HepG2 (cell line): ENCODE measurements at regions not wholly inside any gene's neighbourhood (a gene's known extent, or its start where the extent isn't known, plus 50 kb on each side); places are given as distances from the start of the nearest gene placed in this dataset.

Experiments used
- ATAC-seq: fragments of 200-7000 bp; cut with Tn5 transposase; 3 replicates; pipeline ENCODE4 v1.9.1; 2020; ENCODE audit warnings: mild to moderate bottlenecking, moderate library complexity
- BruUV-seq: library from RNA; stranded (reverse); fragments of 400-500 nt; replicated peaks from 2 replicates; lab custom pipeline; 2021; lab: Mats Ljungman, UMichigan
- CTCF ChIA-PET: fragments of 300-600 bp; formaldehyde crosslinking; extraction: SDS; loops from one replicate; lab custom pipeline; 2021; ENCODE audit warnings: low total read pairs, inconsistent platforms, low intra/inter-chr PET ratio; lab: Yijun Ruan, JAX
- POLR2A ChIA-PET: fragments of 350-600 bp; sonication (Branson Sonifier 250); formaldehyde crosslinking; loops from one replicate; lab custom pipeline; 2020; ENCODE audit warnings: antibody characterized with exemption, inconsistent platforms; lab: Yijun Ruan, JAX
- DNase-seq: peaks from one replicate; pipeline ENCODE4 v3.0.0-alpha.2; 2015; ENCODE audit warnings: low spot score
- FAIRE-seq: peaks from 3 replicates; lab custom pipeline; 2011; peaks lifted over from hg19 to GRCh38; lab: Jason Lieb, UNC
- H2AFZ ChIP-seq: one replicate; pipeline ENCODE4 v1.6.1; 2011; ENCODE audit warnings: low read length, inconsistent platforms
- H3K27ac ChIP-seq: fragments of 300-600 bp; 3 replicates; pipeline ENCODE4 v1.8.0; 2011; ENCODE audit warnings: mixed run types, mild to moderate bottlenecking, mixed read lengths, low read length, inconsistent platforms; ENCODE audit not compliant: insufficient read depth; ENCODE audit errors: extremely low read length
- H3K27me3 ChIP-seq, 2 experiments: fragments of 200-600 bp in 1 of 2; 2 replicates in 1 of 2; 3 replicates in 1 of 2; pipeline versions ENCODE4 v1.6.0 to v1.8.0; 2011; ENCODE audit warnings: low read length in 2 of 2, mild to moderate bottlenecking in 2 of 2, moderate library complexity in 2 of 2, inconsistent platforms in 1 of 2; ENCODE audit not compliant: insufficient read depth in 2 of 2, control insufficient read depth in 1 of 2
- H3K36me3 ChIP-seq, 2 experiments: fragments of 200-600 bp in 1 of 2; replicated peaks in 1 of 2; 2 replicates in 1 of 2; 3 replicates in 1 of 2; pipeline versions ENCODE4 v1.5.1 to v1.8.0; 2011; ENCODE audit warnings: low read length in 2 of 2, inconsistent platforms in 1 of 2; ENCODE audit not compliant: insufficient read depth in 2 of 2, control insufficient read depth in 1 of 2
- H3K4me1 ChIP-seq: 2 replicates; pipeline ENCODE4 v1.5.1; 2012; ENCODE audit warnings: low read length, inconsistent platforms; ENCODE audit not compliant: insufficient read depth
- H3K4me2 ChIP-seq: 2 replicates; pipeline ENCODE4 v1.6.0; 2011; ENCODE audit warnings: low read depth, low read length, inconsistent platforms
- H3K4me3 ChIP-seq, 3 experiments: fragments of 200-600 bp in 1 of 3; sonication (generic), shearing (Covaris generic) in 1 of 3; replicated peaks in 1 of 3; 2 replicates each; pipeline ENCODE4 v1.5.1; 2011 to 2016; ENCODE audit warnings: low read length in 3 of 3, inconsistent platforms in 2 of 3, low read depth in 2 of 3, mild to moderate bottlenecking in 2 of 3, control low read depth in 1 of 3, mixed read lengths in 1 of 3; ENCODE audit not compliant: insufficient read depth in 1 of 3
- H3K79me2 ChIP-seq: one replicate; pipeline ENCODE4 v1.6.1; 2011; ENCODE audit warnings: low read length, inconsistent platforms; ENCODE audit not compliant: insufficient read depth
- H3K9ac ChIP-seq: 2 replicates; pipeline ENCODE4 v1.6.0; 2011; ENCODE audit warnings: mild to moderate bottlenecking, low read depth, low read length, inconsistent platforms; ENCODE audit not compliant: insufficient read depth
- H3K9me3 ChIP-seq: 2 replicates; pipeline ENCODE4 v1.5.1; 2012; ENCODE audit warnings: mild to moderate bottlenecking, low read length
- H4K20me1 ChIP-seq: 2 replicates; pipeline ENCODE4 v1.6.0; 2011; ENCODE audit warnings: inconsistent platforms, mild to moderate bottlenecking, low read length, moderate library complexity; ENCODE audit not compliant: insufficient read depth
- ATF4 ChIP-seq, 2 experiments: fragments of 450-650 bp in 1 of 2; sonication (generic) in 1 of 2; formaldehyde crosslinking; IDR thresholded peaks; 2 replicates each; pipeline versions ENCODE4 v1.5.0 to v1.8.0; 2020 to 2022; ENCODE audit warnings: mild to moderate bottlenecking in 1 of 2, missing genetic modification reagents in 1 of 2
- CEBPB ChIP-seq: IDR thresholded peaks from 2 replicates; pipeline ENCODE4 v1.6.1; 2011; ENCODE audit warnings: low read depth, low read length, improper control_type of control experiment, borderline replicate concordance
- STAG1 ChIP-seq: sonication (generic); formaldehyde crosslinking; IDR thresholded peaks from 2 replicates; pipeline ENCODE4 v1.4.0; 2020; ENCODE audit warnings: missing genetic modification reagents
- WIZ ChIP-seq: sonication (generic); formaldehyde crosslinking; IDR thresholded peaks from 2 replicates; pipeline ENCODE4 v1.5.1; 2020; ENCODE audit warnings: mild to moderate bottlenecking, missing genetic modification reagents
- ZNF207 ChIP-seq: fragments of 450-650 bp; IDR thresholded peaks from 2 replicates; pipeline ENCODE4 v1.6.1; 2016; ENCODE audit warnings: antibody characterized with exemption, borderline replicate concordance
- ZNF496 ChIP-seq: sonication (generic); formaldehyde crosslinking; IDR thresholded peaks from 2 replicates; pipeline ENCODE4 v1.8.1; 2023; ENCODE audit warnings: mild to moderate bottlenecking, moderate library complexity, missing genetic modification reagents; ENCODE audit not compliant: insufficient replicate concordance
- ZNF639 ChIP-seq: conservative IDR thresholded peaks from 2 replicates; pipeline ENCODE4 v1.6.1; 2018; ENCODE audit warnings: missing genetic modification reagents
- WGBS: methylation state at CpG from one replicate; pipeline ENCODE4 v1.1.6; 2017; ENCODE audit warnings: low lambda C conversion rate; 5-methylcytosine and 5-hydroxymethylcytosine counted together
- in situ Hi-C: cut with HindIII; loops from 2 replicates; pipeline ENCODE4 v1.10.0; 2017; ENCODE audit warnings: low pct_unique_long_range_greater_than_20kb; ENCODE audit not compliant: extremely low pct_ligation_motif_present
- intact Hi-C: fragments of 100-400 bp; cut with micrococcal nuclease; formaldehyde crosslinking; loops from one replicate; pipeline ENCODE4 v1.10.0; 2022; ENCODE audit not compliant: unreplicated experiment

- H3K27me3 ChIP-seq, result no peaks in the 10 kb centered on the region
- TF ChIP-seq CEBPB, result peak; percentile 24; the same call in 1 of the 2 replicates
- TF ChIP-seq ZNF639 (CRISPR knock-in tag), result no peak
- no peak for TF ChIP-seq WIZ
- TF ChIP-seq ZNF496 (CRISPR knock-in tag), result no peak
- TF ChIP-seq, all 625 proteins: peak for 1
- ChIA-PET CTCF (no interaction called here), POLR2A (no interaction called here)
- H3K36me3 ChIP-seq, result no peaks in the 10 kb centered on the region
- H4K20me1 ChIP-seq, result no peaks in the 10 kb centered on the region
- H3K4me1 ChIP-seq, result no peaks in the 10 kb centered on the region
- H3K9ac ChIP-seq, result no peak overlapping the region
- intact Hi-C loops (no loop called here), in situ Hi-C loops (no loop called here)
- no peaks in the 10 kb centered on the region for H3K9me3 ChIP-seq
- H3K4me3 ChIP-seq, result no peak overlapping the region
- no peak overlapping the region for H3K27ac ChIP-seq
- no peaks in the 10 kb centered on the region for H3K79me2 ChIP-seq
- H3K4me2 ChIP-seq, result no peak overlapping the region
- DNase-seq (no peak), ATAC-seq (no peak), FAIRE-seq (no peak)
- BruUV-seq, result no TSS peak
- no peak overlapping the region for H2AFZ ChIP-seq
- WGBS, result 24% methylated on average over 7 of the region's 7 CpGs
Observed at GRCh38 chr7:46932676-46933424, 649.1 kb downstream of the TNS3 start.

GRCh38 chr7:46932306-46932675 lies 649.6 kb downstream of the TNS3 start:
- Histone ChIP-seq H4K20me1 (no peaks in the 10 kb centered on the region), H3K27me3 (no peaks in the 10 kb centered on the region), H3K79me2 (no peaks in the 10 kb centered on the region), H3K27ac (no peak overlapping the region), H3K9me3 (no peaks in the 10 kb centered on the region), H2AFZ (no peak overlapping the region), H3K4me2 (no peak overlapping the region), H3K4me1 (no peaks in the 10 kb centered on the region), H3K4me3 (no peak overlapping the region), H3K36me3 (no peaks in the 10 kb centered on the region), H3K9ac (no peak overlapping the region)
- no peak for TF ChIP-seq ZNF207
- TF ChIP-seq ATF4 (CRISPR knock-in tag; IDR thresholded peaks at IDR 0.05), result no peak
- no peak for TF ChIP-seq STAG1
- POLR2A ChIA-PET, result no interaction called here
- 3% methylated on average over 1 of the region's 1 CpG for WGBS
- FAIRE-seq, result no peak
- DNase-seq, result no peak
- CTCF ChIA-PET, result no interaction called here
- BruUV-seq, result no TSS peak
- ATAC-seq, result no peak
- intact Hi-C loops (no loop called here), in situ Hi-C loops (no loop called here)
